Naive thymus-derived CD4-positive, alpha-beta T cell (primary cell): ENCODE measurements at regions not wholly inside any gene's neighbourhood (a gene's known extent, or its start where the extent isn't known, plus 50 kb on each side); places are given as distances from the start of the nearest gene placed in this dataset.

Experiments used
- ATAC-seq: fragments of 150-1000 bp; cut with Tn5 transposase; 2 replicates; pipeline ENCODE4 v1.10.0; 2021; ENCODE audit warnings: mild to moderate bottlenecking, moderate library complexity
- CTCF ChIA-PET: fragments of 350-600 bp; sonication (Branson Sonifier 250); formaldehyde crosslinking; loops from one replicate; lab custom pipeline; 2021; ENCODE audit warnings: antibody characterized with exemption; lab: Charles Lee
- POLR2A ChIA-PET: fragments of 350-600 bp; sonication (Branson Sonifier 250); formaldehyde crosslinking; loops from one replicate; lab custom pipeline; 2021; ENCODE audit warnings: antibody characterized with exemption, inconsistent platforms; lab: Charles Lee
- DNase-seq, 9 donors: peaks; one replicate each; pipeline versions ENCODE4 v3.0.0 to v3.0.0-alpha.2; 2020 to 2022; ENCODE audit warnings: mixed read lengths in 1 of 9
- H3K27ac ChIP-seq: one replicate; pipeline ENCODE4 v1.7.0; 2013; ENCODE audit warnings: mild to moderate bottlenecking, low read depth, low read length, moderate library complexity
- H3K27me3 ChIP-seq, 2 donors: one replicate each; pipeline ENCODE4 v1.7.0; 2013; ENCODE audit warnings: low read length in 2 of 2, mild to moderate bottlenecking in 2 of 2, moderate library complexity in 2 of 2; ENCODE audit not compliant: control insufficient read depth in 2 of 2, insufficient read depth in 2 of 2
- H3K36me3 ChIP-seq, 3 experiments: 1 replicate in 2 of 3; 2 replicates in 1 of 3; pipeline ENCODE4 v1.7.0; 2013; ENCODE audit warnings: low read length in 3 of 3, mild to moderate bottlenecking in 3 of 3, moderate library complexity in 1 of 3; ENCODE audit not compliant: insufficient read depth in 3 of 3, control insufficient read depth in 2 of 3
- H3K4me1 ChIP-seq, 2 donors: one replicate each; pipeline ENCODE4 v1.7.0; 2013; ENCODE audit warnings: low read length in 2 of 2, mild to moderate bottlenecking in 2 of 2, moderate library complexity in 1 of 2; ENCODE audit not compliant: control insufficient read depth in 2 of 2, insufficient read depth in 2 of 2
- H3K4me3 ChIP-seq: 2 replicates; pipeline ENCODE4 v1.7.0; 2013; ENCODE audit warnings: mild to moderate bottlenecking, low read length
- H3K9me3 ChIP-seq, 3 experiments: 1 replicate in 2 of 3; 2 replicates in 1 of 3; pipeline ENCODE4 v1.7.0; 2013; ENCODE audit warnings: low read length in 3 of 3; ENCODE audit not compliant: control insufficient read depth in 2 of 3
- H3K27ac Mint-ChIP-seq, 9 donors: one replicate each; pipeline ENCODE4 v1.8.0; 2020 to 2022; ENCODE audit warnings: mixed read lengths in 9 of 9, mild to moderate bottlenecking in 8 of 9, moderate library complexity in 5 of 9, inconsistent platforms in 2 of 9
- H3K27me3 Mint-ChIP-seq, 5 donors: one replicate each; pipeline ENCODE4 v1.8.0; 2021 to 2022; ENCODE audit warnings: mixed read lengths in 5 of 5, mild to moderate bottlenecking in 1 of 5
- H3K36me3 Mint-ChIP-seq, 5 donors: one replicate each; pipeline ENCODE4 v1.8.0; 2020 to 2022; ENCODE audit warnings: mixed read lengths in 5 of 5, mild to moderate bottlenecking in 3 of 5, inconsistent platforms in 1 of 5
- H3K4me1 Mint-ChIP-seq, 7 donors: one replicate each; pipeline ENCODE4 v1.8.0; 2020 to 2022; ENCODE audit warnings: mixed read lengths in 7 of 7, mild to moderate bottlenecking in 3 of 7, inconsistent platforms in 1 of 7
- H3K4me3 Mint-ChIP-seq, 10 donors: one replicate each; pipeline ENCODE4 v1.8.0; 2020 to 2022; ENCODE audit warnings: mild to moderate bottlenecking in 10 of 10, mixed read lengths in 10 of 10, moderate library complexity in 6 of 10, inconsistent platforms in 2 of 10
- H3K9me3 Mint-ChIP-seq, 11 donors: one replicate each; pipeline ENCODE4 v1.8.0; 2020 to 2022; ENCODE audit warnings: mixed read lengths in 11 of 11, mild to moderate bottlenecking in 4 of 11, inconsistent platforms in 1 of 11, moderate library complexity in 1 of 11
- intact Hi-C, 2 donors: fragments of 100-400 bp; cut with micrococcal nuclease; formaldehyde crosslinking; loops; one replicate each; pipeline ENCODE4 v1.15.1; 2023

DNA sequence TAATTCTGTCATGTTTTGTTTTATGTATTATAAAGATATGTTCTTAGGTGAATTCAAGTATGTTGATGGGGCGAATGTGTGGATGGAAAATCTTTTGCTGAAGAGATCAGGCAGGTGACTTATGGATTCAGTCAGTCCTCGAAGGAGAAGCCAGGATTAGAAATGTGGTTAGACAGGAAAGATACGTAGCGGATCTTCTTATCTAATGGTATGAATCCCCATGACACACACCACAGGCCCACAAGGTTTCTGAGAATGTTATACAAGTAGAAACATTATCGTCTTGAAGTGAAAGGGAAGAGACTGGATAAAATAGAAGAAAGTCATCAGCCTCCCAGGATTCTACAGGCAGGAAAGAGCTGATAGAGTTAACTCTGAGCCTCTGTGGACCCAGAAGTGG, 69.0 kb upstream of the RFXAP start:
- intact Hi-C loops = no loop called here
- ChIA-PET POLR2A (no interaction called here), CTCF (no interaction called here)
- Histone ChIP-seq H3K4me3 (no peak overlapping the region), H3K27me3 (no peaks in the 10 kb centered on the region), H3K9me3 (no peaks in the 10 kb centered on the region), H3K4me1 (no peaks in the 10 kb centered on the region), H3K27ac (no peak overlapping the region), H3K36me3 (no peaks in the 10 kb centered on the region)
- peaks cover 0 to 4% (median 0%) of the 10 kb centered on the region in 11 donors for H3K9me3 Mint-ChIP-seq
- no peak overlapping the region for H3K4me3 Mint-ChIP-seq
- peaks cover 4 to 29% (median 12%) of the 10 kb centered on the region in 5 donors for H3K27me3 Mint-ChIP-seq
- DNase-seq (no peak), ATAC-seq (no peak)
- peaks cover 0 to 4% (median 0%) of the 10 kb centered on the region in 5 donors for H3K36me3 Mint-ChIP-seq
- no peaks in the 10 kb centered on the region for H3K4me1 Mint-ChIP-seq
- no peak overlapping the region for H3K27ac Mint-ChIP-seq

DNA sequence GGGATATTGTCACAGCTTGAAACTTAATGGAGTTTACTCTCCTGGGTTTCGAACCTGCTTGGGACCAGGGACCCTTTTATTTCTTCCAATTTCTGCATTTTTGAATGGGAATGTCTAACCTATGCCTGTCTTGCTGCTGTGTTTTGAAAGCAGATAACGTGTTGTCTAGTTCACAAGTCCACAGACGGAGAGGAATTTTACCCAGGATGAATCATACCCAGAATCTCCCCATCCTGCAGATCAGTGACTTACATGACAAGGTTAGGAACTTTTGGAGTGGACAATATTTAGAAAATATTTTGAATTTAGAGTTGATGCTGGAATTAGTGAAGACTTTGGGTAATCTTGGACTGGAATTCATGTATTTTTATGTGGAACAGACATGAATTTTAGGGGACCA, 68.6 kb upstream of the RFXAP start:
- no peak for ATAC-seq
- H3K4me1 ChIP-seq = no peaks in the 10 kb centered on the region
- intact Hi-C loops = no loop called here
- H3K9me3 Mint-ChIP-seq = peaks cover 0 to 4% (median 0%) of the 10 kb centered on the region in 11 donors
- H3K36me3 Mint-ChIP-seq = peaks cover 0 to 4% (median 0%) of the 10 kb centered on the region in 5 donors
- no peak for DNase-seq
- no peaks in the 10 kb centered on the region for H3K27me3 ChIP-seq
- H3K4me1 Mint-ChIP-seq = no peaks in the 10 kb centered on the region
- ChIA-PET POLR2A (no interaction called here), CTCF (no interaction called here)
- no peaks in the 10 kb centered on the region for H3K9me3 ChIP-seq
- H3K27me3 Mint-ChIP-seq = peaks cover 4 to 32% (median 16%) of the 10 kb centered on the region in 5 donors
- H3K27ac ChIP-seq = no peak overlapping the region
- H3K27ac Mint-ChIP-seq = no peak overlapping the region
- H3K4me3 Mint-ChIP-seq = no peak overlapping the region
- H3K4me3 ChIP-seq = no peak overlapping the region
- no peaks in the 10 kb centered on the region for H3K36me3 ChIP-seq

DNA sequence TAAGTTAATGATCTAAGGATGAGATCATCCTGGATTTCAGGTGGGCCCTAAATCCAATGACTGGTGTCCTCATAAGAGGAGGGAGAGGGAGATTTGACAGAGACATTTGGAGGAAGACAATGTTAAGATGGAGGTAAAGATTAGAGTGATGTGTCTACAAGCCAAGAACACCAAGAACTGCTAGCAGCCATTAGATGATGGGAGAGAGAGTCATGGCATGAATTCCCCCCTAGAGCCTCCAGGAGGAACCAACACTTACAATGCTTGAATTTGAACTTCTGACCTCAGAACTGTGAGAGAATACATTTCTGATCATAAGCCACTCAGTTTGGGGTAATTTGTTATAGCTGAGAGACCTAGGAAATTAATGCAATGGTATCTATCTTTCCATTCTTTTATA, 68.1 kb upstream of the RFXAP start:
- no peak for ATAC-seq
- no peaks in the 10 kb centered on the region for H3K4me1 ChIP-seq
- H3K36me3 Mint-ChIP-seq = peaks cover 0 to 4% (median 0%) of the 10 kb centered on the region in 5 donors
- no peak overlapping the region for H3K4me3 ChIP-seq
- H3K27me3 ChIP-seq = no peaks in the 10 kb centered on the region
- no peak overlapping the region for H3K4me3 Mint-ChIP-seq
- H3K9me3 Mint-ChIP-seq = peaks cover 0 to 4% (median 0%) of the 10 kb centered on the region in 11 donors
- H3K9me3 ChIP-seq = no peaks in the 10 kb centered on the region
- intact Hi-C loops = no loop called here
- no peak for DNase-seq
- no peak overlapping the region for H3K27ac Mint-ChIP-seq
- H3K27ac ChIP-seq = no peak overlapping the region
- CTCF ChIA-PET = no interaction called here
- no peaks in the 10 kb centered on the region for H3K36me3 ChIP-seq
- POLR2A ChIA-PET = no interaction called here
- peaks cover 4 to 32% (median 18%) of the 10 kb centered on the region in 5 donors for H3K27me3 Mint-ChIP-seq
- H3K4me1 Mint-ChIP-seq = no peaks in the 10 kb centered on the region

DNA sequence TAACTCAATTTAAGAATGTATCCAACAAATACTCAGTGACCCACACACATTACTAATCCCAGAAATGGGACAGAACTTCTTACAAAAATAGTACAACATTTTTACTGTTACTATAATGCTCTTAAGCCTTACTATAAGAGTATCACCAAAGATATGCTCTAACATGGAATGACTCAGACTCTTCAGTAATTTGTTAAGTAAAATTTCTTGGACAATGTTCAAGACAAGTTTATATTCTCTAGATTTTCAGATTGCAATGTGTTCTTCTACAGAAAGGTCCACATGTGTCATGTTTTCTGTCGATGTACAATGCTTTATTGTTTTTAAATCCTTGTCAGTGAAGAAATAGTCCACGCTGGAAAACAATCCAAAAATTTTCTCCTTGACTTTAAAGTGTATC, 66.3 kb upstream of the RFXAP start:
- POLR2A ChIA-PET = no interaction called here
- no peak for ATAC-seq
- Mint-ChIP-seq H3K4me3 (no peak overlapping the region), H3K36me3 (peaks cover 0 to 4% (median 0%) of the 10 kb centered on the region in 5 donors), H3K27ac (no peak overlapping the region), H3K4me1 (no peaks in the 10 kb centered on the region), H3K27me3 (peaks cover 4 to 35% (median 23%) of the 10 kb centered on the region in 5 donors), H3K9me3 (peaks cover 0 to 4% (median 0%) of the 10 kb centered on the region in 11 donors)
- Histone ChIP-seq H3K4me3 (no peak overlapping the region), H3K9me3 (no peaks in the 10 kb centered on the region), H3K27me3 (no peaks in the 10 kb centered on the region), H3K4me1 (no peaks in the 10 kb centered on the region), H3K36me3 (no peaks in the 10 kb centered on the region), H3K27ac (no peak overlapping the region)
- no peak for DNase-seq
- intact Hi-C loops = no loop called here
- CTCF ChIA-PET = no interaction called here

DNA sequence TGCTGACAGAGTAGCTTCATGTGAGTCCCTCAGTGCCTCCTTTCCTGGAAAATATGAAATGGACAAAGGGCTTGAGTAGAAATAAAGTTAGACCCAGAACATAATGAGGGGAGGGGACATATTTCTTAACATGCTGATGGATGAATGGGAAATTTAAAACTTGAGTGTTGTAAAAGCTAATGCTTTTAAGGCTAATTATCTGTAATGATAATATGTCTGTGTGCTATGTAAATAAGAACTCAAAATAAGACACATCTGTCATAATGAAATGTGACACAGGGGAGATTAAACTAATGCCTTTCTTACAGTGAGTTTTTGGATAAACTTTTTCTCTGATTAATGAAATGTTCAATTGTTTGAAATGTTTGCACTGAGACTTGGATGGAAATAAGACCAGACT, 65.8 kb upstream of the RFXAP start:
- Mint-ChIP-seq H3K27ac (no peak overlapping the region), H3K27me3 (peaks cover 4 to 33% (median 27%) of the 10 kb centered on the region in 5 donors), H3K4me3 (no peak overlapping the region), H3K4me1 (no peaks in the 10 kb centered on the region), H3K36me3 (peaks cover 0 to 4% (median 0%) of the 10 kb centered on the region in 5 donors), H3K9me3 (peaks cover 0 to 4% (median 0%) of the 10 kb centered on the region in 11 donors)
- no peaks in the 10 kb centered on the region for H3K36me3 ChIP-seq
- no peaks in the 10 kb centered on the region for H3K4me1 ChIP-seq
- intact Hi-C loops = no loop called here
- ATAC-seq = no peak
- no peaks in the 10 kb centered on the region for H3K9me3 ChIP-seq
- no peak for DNase-seq
- no peak overlapping the region for H3K27ac ChIP-seq
- H3K27me3 ChIP-seq = no peaks in the 10 kb centered on the region
- H3K4me3 ChIP-seq = no peak overlapping the region
- ChIA-PET POLR2A (no interaction called here), CTCF (no interaction called here)

DNA sequence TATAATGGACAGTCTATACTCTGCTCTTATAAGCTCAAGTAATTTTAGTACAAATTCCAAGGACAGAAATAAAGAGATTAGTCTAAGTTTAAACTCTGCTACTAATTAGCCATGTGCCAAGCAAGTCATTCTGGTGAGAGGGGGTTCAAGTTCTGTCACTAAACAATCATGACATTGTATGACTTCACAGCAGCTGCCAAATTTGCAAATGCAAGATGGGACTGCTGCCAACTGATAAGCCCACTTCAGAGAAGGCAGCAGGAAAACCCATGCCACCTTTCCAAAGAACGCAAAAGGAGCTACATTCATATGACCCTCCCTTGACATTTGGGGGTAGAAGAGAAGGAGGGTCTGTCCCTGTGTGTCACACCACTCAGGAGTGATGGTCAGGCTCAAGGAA, 60.7 kb upstream of the RFXAP start:
- Histone ChIP-seq H3K27me3 (no peaks in the 10 kb centered on the region), H3K4me3 (no peak overlapping the region), H3K27ac (no peak overlapping the region), H3K36me3 (no peaks in the 10 kb centered on the region), H3K9me3 (no peaks in the 10 kb centered on the region), H3K4me1 (no peaks in the 10 kb centered on the region)
- Mint-ChIP-seq H3K4me3 (no peak overlapping the region), H3K9me3 (peaks cover 0 to 2% (median 0%) of the 10 kb centered on the region in 11 donors), H3K27me3 (peaks cover 5 to 59% (median 48%) of the 10 kb centered on the region in 5 donors), H3K27ac (no peak overlapping the region), H3K4me1 (peaks cover 0 to 1% (median 0%) of the 10 kb centered on the region in 7 donors), H3K36me3 (no peaks in the 10 kb centered on the region)
- ChIA-PET POLR2A (no interaction called here), CTCF (no interaction called here)
- no peak for ATAC-seq
- DNase-seq = no peak
- intact Hi-C loops = no loop called here

DNA sequence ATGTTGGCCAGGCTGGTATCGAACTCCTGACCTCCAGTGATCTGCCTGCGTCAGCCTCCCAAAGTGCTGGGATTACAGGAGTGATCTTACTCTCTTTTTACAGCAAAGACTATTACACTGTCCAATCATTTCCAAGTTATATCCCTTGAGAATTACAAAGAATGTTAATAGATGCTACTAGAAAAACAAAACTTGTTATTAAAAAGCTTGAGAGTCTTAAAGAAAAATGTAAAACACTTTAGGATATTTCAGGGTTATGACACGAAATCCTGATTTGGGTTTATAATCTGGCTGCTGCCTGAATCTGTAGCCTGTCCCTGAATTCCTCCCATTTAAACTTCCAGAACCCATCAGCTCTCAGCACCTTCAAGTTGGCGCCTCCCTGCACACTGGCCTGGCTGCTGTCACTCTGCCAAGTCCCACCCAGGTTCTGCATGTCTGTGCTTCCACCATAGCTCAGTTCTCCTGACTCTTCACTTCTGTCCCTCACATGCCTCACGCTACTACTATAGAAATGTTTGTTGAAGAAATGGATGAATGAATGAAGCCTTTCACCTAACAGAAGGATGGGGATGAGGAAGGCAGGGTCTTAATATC, 55.8 kb upstream of the RFXAP start:
- no peaks in the 10 kb centered on the region for H3K9me3 ChIP-seq
- Mint-ChIP-seq H3K4me1 (peaks cover 0 to 1% (median 0%) of the 10 kb centered on the region in 7 donors), H3K36me3 (peaks cover 0 to 10% (median 0%) of the 10 kb centered on the region in 5 donors), H3K27ac (no peak overlapping the region), H3K4me3 (no peak overlapping the region), H3K27me3 (peaks cover 8 to 48% (median 40%) of the 10 kb centered on the region in 5 donors), H3K9me3 (peaks cover 5 to 17% (median 10%) of the 10 kb centered on the region in 11 donors)
- no peak overlapping the region for H3K27ac ChIP-seq
- H3K4me3 ChIP-seq = no peak overlapping the region
- POLR2A ChIA-PET = no interaction called here
- intact Hi-C loops = no loop called here
- CTCF ChIA-PET = no interaction called here
- DNase-seq = no peak
- H3K4me1 ChIP-seq = no peaks in the 10 kb centered on the region
- no peak for ATAC-seq
- no peaks in the 10 kb centered on the region for H3K27me3 ChIP-seq
- no peaks in the 10 kb centered on the region for H3K36me3 ChIP-seq
